ENCODE measurements at regions not wholly inside any gene's neighbourhood (a gene's known extent, or its start where the extent isn't known, plus 50 kb on each side); places are given as distances from the start of the nearest gene placed in this dataset.

DNA sequence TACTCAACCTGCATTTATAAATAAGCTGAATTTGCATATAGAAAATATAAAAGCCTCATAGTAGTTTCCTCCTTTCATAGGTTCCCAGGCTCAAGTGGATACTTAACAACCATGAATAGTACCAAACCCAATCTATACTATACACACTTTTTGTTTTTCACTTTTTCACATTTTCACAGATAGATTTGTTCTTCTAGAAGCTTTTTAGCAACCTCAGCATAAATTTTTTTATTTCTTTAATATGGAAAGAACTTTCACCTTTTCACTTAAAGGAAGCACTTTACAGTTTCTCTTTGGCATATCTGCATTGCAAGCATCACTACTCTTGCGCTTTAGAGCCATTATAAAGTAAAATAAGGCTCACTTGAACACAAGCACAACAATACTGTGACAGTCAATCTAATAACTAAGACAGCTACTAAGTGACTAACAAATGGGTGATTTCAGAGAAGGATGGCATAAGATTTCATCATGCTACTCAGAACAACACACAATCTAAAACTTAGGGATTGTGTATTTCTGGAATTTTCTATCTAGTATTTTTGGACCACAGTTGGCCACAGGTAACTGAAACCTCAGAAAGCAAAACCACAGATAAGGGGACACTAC, 1063.6 kb downstream of the FAM181B start:
- no peak for TF ChIP-seq EZH2 (IDR thresholded peaks at IDR 0.05; ENCODE audit: low read depth, low read length, severe bottlenecking)
- TF ChIP-seq CREB1 (IDR thresholded peaks at IDR 0.05) = no peak
- TF ChIP-seq SRF (IDR thresholded peaks at IDR 0.05; ENCODE audit: low read depth, low read length) = no peak
- no peak for TF ChIP-seq SP4 (IDR thresholded peaks at IDR 0.05; ENCODE audit: low read length)

All from H1 (cell line).